NCI-H146 treated with DMSO at 0.1 percent for 48 hours (cell line): ENCODE measurements at regions not wholly inside any gene's neighbourhood (a gene's known extent, or its start where the extent isn't known, plus 50 kb on each side); places are given as distances from the start of the nearest gene placed in this dataset.

Source experiments
- DNase-seq: peaks from one replicate; lab custom pipeline; 2025; ENCODE audit not compliant: unreplicated experiment; lab: John Stamatoyannopoulos, UW

DNA sequence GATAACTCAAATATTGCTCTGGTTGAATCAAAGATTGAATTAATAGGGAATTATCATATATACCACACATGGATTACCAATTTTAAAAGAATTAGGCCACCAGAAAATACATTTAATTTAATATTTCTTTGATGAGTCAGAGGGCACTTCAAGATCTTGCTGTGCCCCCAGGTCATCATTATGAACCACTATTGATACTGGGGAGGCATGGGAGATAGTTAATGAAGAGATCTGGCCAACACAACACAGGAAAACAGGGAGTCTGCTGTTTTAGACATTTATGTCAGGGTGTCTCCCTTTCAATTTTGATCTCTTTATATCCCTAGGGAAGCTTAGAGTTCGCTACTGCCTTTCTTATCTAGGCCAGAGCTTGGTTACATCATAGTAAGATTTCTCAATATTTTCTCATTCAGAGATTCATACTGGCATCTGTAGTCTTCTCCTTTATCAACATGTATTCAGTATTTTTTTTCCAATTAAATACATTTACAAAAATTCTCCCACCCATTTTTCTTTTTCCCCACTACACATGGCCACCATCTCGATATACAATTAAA lies 158.3 kb upstream of the ZFHX3 start:
- DNase-seq: no peak

DNA sequence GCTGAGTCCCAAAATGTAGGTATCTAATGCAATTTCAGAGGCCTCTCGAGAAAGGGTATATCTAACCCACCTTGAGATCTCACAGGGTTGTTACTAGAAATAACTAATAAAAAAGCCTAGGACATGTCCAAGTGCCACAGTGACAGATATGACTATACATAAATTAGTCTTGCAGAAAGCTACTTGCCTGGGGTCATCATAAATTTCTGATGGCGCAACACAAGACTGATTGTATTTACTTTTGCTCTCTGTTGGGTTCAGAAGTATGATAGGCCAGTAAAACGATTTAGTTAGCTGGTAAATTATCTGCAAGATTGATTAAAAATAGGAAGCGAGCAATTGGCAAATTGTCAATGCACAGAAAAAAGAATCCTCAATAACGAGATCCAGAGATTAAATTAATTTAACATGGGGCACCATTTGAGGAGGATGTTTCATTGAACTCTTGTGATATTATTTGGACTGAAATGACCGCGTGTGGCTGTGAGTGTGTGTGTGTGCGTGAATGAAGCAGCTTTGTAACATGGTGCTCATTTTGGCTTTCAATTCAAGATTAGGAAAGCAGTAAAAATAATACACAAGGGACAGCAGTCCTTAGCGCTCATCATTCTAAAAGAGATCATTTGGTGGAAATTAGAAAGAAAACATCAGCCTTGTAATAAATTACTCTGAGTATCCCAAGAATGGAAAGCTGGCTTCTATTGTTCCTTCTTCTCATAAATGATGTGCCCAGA lies 157.4 kb upstream of the ZFHX3 start:
- DNase-seq: no peak

DNA sequence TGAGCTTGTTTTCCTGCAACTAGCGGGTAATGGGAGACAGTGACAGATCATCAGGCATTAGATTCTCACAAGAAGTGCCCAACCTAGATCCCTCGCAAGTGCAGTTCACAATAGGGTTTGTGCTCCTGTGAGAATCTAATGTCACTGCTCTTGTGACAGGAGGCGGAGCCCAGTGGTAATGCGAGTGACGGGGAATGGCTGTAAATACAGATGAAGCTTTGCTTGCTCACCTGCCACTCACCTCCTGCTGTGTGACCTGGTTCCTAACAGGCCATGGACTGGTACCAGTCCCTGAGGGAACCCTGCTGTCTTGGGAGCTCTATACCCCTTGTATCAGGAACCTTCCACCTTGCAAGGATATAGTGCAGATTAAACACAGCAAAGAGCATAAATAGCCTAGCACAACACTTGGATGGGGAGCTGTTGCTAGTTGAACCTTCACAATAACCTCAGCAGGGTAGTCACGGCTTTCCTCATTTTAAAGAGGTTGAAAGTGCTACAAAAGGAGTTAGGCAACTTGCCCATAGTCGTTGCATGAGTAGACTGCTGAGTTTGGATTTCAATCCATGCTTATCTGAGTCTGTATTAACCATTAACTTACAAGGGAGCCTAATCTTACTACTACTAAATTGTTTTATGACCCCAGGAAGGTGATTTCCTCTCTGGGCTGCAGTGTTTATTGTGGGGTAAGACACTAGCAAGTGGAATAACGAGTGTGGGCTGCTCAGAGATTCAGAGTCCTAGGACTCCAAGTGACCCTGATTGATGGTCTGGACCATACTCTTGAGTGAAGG lies 156.6 kb upstream of the ZFHX3 start:
- DNase-seq: no peak

DNA sequence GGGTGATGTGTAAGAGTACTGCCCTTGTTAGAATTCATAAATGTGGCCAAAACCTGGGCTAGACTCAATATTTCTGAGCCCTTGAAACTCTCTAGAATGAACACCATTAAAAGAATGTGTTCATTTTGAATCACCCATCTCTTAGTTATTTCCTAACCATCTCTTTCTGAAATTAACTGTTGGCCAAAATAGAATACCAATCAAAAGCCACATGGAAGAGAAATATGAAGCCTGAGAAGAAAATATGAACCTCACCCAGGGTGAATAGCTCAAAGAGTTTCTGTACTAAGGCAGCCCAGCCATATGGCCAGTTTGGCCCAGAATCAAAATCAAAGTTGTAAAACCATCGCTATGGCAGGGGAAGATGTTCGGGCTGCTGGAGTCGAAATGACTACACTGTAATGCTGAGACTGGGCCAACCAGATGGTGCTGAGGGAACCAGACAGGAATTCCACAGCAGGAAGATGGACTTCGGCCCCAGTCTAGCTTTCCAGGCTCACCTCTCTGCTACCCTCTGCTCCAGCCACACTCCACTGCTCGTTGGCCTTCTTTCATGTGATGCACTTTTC lies 154.3 kb upstream of the ZFHX3 start:
- DNase-seq: no peak

DNA sequence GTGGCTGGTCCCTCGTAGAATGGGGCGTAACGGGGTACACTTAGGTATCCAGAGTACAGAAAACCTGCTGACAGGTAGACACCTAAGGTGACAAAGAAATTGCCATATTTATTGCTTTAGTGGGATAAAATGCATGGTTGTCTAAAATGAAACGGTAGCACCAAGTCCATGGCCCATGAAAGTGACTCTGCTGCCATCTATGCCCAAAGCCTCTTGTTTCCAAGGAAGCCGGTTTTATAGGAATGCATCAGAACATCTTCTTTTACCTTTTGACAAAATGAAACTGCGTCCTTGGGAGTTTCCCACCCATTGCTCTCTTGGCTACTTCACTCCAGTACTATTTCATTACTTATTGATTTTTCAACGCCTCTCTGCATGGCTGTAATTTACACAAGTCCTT lies 151.3 kb upstream of the ZFHX3 start:
- DNase-seq: no peak

DNA sequence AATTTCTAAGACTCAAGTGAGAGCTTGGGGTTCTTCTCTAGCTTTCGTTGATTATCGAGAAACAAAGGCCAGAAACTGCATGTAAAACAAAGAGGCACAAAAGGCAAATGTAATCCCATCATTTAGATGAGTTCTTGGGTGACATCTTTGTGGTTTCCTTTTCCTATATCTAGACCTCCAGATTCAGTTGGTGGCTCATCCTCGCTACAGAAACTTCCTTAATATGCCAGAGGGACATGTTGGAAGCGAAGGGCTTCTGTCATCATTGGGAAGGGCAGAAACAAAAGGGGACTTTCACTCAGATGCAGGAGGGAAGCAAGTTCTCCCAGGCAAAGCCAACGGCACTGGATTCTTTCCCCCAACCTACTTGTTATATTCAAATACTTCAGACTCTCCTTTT lies 150.6 kb upstream of the ZFHX3 start:
- no peak for DNase-seq

DNA sequence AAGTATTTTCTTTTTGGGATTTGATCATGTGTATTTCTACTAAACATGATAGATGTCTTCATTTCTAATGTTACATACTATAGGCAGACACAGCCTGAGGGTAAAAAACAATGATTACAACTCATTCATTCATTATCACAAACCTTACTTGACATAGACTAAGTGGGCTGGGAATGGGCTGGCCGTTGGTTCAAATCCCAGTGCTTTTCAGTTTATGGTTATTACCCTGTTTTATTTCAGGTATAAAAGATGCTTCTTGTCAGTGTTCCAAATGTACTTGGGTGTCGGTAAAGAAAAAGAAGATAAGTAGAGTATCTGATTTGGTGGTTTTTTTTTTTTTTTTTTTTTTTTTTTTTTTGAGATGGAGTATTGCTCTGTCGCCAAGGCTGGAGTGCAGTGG lies 149.7 kb upstream of the ZFHX3 start:
- DNase-seq: no peak

DNA sequence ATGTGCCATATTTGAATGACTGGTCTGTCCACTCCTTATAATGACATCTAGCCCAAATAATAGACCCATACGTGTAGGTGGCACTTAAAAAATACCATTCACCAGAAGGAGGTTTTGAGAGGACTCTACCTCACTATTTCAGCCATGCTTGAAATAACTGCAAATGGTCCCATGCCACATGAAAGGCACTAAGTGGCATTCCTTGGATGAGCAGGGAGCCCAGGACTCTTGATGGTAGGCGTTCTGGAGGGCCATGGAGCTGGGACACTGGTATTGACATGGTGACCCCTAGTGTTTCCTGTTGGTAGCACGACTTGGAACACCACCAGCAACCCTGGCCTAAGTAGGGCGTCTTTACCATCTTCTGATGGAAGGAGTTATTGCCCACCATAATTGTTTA lies 148.7 kb upstream of the ZFHX3 start:
- peak; percentile 6 for DNase-seq

DNA sequence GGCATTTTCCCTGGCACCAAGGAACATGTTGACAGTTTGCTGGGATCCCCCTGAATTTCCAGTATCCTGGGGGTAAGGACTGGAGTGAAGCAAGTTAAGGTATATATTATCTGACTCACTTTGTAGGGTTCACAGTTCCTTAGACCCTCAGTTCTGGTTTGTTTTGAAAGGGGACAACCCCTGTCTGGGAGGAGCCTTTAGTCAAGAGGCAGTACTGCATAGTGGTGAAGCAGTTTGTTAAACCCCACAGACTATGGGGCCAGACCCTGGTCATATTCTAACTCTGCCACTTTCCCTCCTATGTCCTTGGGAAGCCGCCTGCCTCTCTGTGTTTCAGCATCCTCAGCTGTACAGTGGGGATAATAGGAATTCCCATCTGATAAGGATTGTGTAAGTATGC lies 145.5 kb upstream of the ZFHX3 start:
- no peak for DNase-seq

DNA sequence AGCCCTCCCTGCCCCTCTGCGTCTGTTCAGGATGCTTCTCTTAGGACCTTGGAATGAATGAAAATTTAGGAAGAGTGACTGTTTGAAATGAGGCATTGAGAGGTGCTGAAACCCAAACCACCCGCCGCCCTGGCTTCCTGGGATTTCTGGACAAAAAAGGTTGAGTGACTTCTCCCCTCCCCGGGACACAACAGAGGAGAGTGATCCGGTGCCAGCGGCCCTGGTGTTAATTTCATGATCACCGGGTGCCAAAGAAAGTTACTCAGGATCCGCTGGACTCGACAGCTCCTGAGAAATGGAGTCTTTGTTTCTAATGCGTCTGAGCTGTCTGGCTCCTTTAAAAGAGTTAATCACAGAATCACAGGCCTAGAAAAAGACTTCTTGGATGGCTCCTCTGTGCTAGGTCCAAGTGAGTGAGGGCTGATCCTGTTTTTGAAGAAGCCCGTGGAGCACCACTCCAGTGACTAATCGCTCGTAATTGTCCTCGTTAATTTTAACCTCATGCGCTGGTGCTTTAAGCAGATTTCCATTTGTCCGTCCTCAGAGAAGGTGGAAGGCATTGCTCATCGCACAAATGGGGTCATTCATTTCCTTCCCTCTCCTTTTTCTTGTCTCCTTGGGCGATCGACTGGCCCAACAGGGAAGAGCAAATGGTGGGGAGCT lies 144.4 kb upstream of the ZFHX3 start:
- no peak for DNase-seq

DNA sequence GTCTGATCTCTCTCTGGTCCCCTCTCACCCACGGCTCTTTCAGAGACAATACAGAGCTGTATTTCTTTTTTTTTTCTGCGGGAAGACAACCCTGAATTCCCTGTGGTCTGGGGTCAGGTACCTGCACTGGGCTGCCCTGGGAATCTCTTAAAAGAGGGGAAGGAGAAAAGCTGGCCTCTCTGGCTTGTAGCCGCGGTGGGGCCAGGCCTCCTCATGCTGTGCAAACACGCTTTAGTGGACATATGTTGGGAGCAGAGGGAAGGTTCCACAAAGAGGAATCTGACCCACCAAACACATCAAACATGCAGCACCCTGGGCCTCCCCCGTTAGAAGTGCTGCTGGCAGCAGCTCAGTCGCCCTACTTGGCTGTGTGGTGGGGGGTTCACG lies 143.7 kb upstream of the ZFHX3 start:
- no peak for DNase-seq

DNA sequence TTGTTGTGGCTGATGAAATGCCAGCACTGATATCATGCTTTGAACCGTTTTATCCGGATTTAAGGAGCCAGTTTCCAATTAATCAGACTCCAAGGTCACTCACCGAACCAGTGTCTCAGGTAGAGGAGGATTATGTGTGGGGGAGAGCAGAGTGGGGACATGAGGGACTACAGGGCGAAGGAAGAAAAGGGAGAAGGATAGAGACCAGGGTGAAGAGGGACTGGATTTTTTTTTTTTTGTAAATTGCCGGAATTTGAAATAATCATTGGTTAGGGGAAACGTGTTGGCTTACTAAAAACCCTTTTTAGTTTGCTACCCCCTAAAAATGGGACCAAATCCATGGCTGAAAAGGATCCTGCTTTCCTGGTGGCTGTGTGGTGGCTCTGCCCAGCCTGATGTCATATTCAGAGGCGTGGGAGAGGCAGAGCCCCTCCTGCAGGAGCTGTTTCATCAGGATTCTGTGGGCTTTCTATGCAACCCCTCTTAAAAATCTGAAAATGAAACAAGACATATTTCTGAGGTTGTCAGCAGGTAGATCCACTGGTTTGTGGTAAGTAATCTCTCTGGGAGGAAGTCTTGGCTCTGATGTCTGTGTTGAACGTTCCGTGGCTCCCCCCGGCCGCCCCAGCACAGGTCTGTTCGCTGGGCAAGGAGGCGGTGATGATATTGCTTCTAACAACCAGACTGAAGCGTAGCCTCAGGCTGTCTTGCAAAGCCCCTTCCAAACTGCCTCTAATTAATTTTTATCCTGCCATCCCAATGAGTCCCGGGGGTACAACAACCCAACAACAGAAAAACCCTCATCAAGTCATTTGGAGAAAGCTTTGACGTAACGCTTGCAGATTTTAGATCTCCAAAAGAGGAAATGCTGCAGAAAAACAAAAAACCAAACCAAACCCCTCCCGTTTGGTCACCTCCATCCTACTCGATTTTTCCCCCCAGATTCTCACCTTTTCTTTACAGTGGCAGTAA lies 143.0 kb upstream of the ZFHX3 start:
- no peak for DNase-seq

DNA sequence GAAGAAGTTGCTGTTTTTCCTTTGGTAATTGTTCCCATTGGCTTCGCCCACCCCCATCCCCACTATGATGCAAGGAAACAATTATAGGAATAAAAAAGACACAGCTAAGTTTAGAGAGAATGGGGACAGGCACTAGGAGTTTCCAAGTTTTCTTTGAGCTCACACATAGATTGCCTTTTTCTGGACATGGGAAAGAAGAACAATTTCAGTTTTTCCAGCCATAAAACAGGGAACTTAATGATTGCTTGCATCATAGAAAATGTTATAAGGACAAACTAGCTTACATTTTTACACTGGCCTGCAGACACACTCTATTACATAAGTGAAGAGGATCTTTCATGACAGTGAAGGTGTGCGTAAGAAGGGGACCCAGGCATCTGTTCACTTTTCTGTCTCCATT lies 142.3 kb upstream of the ZFHX3 start:
- DNase-seq: no peak

DNA sequence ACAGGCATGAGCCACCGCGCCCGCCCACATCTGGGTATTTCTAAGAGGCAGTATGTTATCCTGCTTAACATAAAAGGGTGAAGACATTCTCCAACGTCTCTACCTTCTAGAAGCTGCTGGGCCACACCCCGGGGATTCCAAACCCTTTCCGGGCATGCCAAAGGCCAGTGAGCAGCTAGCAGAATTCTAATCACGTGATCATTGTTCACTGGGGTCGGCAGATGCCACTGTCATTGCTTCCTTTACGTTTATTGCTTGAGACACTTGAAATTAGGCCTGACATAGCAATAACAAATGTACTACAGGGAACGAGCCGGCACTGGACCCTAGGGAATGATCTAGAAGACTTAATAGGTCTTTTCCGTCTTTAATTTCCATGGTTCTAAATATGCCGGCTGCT lies 141.2 kb upstream of the ZFHX3 start:
- no peak for DNase-seq

DNA sequence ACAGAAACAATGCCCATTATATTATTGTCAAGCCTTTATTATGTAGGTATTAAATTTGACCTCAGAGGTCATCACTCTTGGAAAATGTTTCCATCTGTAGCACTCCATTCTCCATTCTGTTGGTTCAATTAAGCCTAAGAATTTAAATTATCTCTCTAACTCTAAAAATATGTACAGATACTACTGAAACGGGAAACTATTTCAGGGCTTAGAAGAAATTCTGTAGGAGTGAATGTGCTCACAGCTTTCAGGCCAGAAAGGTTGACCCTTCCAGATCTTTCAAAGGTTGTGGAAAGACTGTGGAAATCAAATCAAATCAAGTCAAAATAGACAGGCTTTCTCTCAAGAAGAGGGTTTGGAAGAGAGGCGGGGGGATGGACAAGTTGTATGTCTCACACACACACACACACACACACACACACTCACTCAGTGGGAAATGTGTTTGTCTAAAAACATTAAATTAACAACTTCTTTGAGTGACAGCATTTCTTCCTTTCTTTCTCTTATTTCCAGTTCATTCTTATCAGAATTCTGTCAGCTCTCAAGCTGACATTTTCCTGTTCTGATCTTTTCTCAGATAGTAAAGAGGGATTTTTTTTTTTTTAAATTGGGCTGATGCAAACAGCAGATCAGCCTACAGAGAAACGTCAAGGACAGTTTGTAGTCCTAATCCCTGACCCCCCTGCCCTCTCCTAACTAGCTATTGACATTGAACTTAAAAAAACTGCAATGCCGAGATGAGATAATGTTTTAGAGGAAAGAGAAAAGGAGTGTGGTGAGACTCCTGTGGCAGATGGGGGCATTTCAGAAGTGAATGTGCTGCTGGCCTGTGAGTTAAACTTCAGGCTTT lies 139.0 kb upstream of the ZFHX3 start:
- DNase-seq: no peak

DNA sequence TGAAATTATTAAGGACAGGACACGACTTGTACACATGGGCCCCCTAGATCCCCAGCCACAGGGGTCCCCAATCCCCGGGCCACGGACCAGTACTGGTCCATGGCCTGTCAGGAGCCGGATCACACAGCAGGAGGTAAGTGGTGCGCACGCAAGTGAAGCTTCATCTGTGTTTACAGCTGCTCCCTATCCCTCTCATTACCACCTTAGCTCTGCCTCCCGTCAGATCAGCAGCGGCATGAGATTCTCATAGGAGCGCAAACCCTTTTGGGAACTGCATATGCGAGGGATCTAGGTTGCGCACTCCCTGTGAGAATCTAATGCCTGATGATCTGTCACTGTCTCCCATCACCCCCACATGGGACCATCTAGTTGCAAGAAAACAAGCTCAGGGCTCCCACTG lies 137.8 kb upstream of the ZFHX3 start:
- DNase-seq: no peak

DNA sequence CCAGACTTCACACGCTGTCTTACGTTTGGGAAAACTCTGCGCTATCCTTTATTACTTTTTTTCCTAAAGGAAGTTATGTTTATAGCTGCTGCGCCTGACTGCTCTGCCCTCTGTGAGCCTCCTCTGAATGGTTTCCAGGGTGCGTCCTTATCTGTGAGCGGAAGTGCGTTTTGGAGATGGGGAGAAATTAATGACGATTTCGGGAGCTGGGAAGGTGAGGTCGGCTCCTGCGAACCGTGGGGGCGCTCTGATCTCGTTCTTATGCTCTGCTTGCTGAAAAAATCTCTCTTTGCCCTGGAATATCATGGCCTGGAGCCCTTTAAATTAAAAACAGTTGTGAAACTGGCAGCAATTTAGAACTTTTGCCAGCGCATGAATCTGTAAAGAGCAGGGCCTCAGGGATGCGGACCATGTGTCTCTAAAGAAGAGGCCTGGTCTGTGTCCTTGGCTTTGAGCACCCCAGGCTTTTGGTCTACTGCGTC lies 135.7 kb upstream of the ZFHX3 start:
- DNase-seq: no peak

DNA sequence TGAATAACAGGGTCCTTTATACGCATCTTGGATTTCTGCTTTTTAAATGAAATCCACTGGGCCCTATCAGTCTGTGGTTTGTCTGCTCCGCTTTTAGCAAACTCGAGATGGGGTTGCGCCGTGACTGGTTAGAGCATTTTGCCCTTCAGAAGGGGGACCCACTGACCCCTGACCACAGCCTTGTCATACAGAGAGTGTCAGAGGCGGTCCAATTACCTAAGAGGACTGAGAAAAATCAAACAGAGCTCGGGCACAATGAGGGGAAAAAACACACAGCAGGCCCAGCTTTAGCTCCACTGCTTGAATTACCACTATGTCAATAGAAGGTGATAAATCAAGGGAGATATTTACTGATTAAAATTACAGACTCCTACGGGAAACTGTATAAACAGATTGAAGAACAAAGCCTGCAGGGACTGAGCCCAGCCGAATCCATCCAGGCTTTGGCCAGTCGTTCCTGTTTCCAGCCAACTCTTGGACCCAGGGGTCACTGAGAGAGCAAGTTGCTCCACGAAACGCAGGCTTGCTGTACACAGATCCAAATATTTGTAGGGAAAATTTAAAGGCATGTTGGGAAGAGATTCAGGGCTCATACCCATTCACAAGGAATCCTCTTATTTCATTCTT lies 131.9 kb upstream of the ZFHX3 start:
- DNase-seq: peak; percentile 71

DNA sequence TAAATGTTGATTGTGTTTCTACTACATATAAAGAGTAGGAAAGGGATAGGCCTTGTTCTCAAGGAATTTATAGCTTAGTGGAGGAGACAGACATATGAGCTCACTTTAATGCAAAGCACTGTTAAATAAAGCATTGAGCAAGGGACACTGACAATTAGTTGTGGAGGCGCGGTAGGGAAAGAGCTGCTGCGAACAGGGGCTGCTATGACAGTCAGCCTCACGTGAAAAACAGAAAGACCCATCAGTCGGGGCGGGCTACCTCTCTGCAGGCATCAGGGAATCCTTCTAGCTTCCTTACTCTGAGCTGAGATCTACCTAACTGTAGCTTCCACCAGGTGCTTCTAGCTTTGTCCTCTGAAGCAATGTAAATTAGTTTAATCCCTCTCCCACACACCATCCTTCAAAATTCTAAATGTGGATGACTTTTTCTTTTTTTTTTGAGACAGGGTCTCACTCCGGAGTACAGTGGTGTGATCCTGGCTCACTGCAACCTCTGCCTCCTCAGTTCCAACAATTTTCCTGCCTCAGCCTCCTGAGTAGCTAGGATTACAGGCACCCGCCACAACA lies 129.9 kb upstream of the ZFHX3 start:
- no peak for DNase-seq
